ENCODE measurements at regions not wholly inside any gene's neighbourhood (a gene's known extent, or its start where the extent isn't known, plus 50 kb on each side); places are given as distances from the start of the nearest gene placed in this dataset.

- no peaks in the 10 kb centered on the region for H3K27me3 ChIP-seq (ENCODE audit: low read depth, low read length)
- H3K4me1 ChIP-seq (ENCODE audit: control insufficient read depth in 1 of 2, insufficient read depth in 2 of 2, low read length in 2 of 2), result no peaks in the 10 kb centered on the region
- no peak overlapping the region for H3K27ac ChIP-seq (ENCODE audit: low read length)
- no peak overlapping the region for H3K4me3 ChIP-seq (ENCODE audit: low read depth in 1 of 2, low read length in 2 of 2)
- H3K9me3 ChIP-seq (ENCODE audit: control insufficient read depth in 1 of 2, low read length in 2 of 2), result no peaks in the 10 kb centered on the region
- no peaks in the 10 kb centered on the region for H3K36me3 ChIP-seq (ENCODE audit: control insufficient read depth in 1 of 2, insufficient read depth in 2 of 2, low read length in 2 of 2)
Measured at GRCh38 chr5:51047369-51047768, 335.9 kb upstream of the ISL1 start.

- Histone ChIP-seq H3K4me3 (ENCODE audit: low read depth in 1 of 2, low read length in 2 of 2) (no peak overlapping the region), H3K27ac (ENCODE audit: low read length) (no peak overlapping the region), H3K27me3 (ENCODE audit: low read depth, low read length) (no peaks in the 10 kb centered on the region), H3K9me3 (ENCODE audit: control insufficient read depth in 1 of 2, low read length in 2 of 2) (no peaks in the 10 kb centered on the region), H3K36me3 (ENCODE audit: control insufficient read depth in 1 of 2, insufficient read depth in 2 of 2, low read length in 2 of 2) (no peaks in the 10 kb centered on the region), H3K4me1 (ENCODE audit: control insufficient read depth in 1 of 2, insufficient read depth in 2 of 2, low read length in 2 of 2) (no peaks in the 10 kb centered on the region)
Measured at GRCh38 chr5:51053361-51053760, 329.9 kb upstream of the ISL1 start.

GRCh38 chr5:51060953-51061352, 322.3 kb upstream of the ISL1 start:
- Histone ChIP-seq H3K27ac (ENCODE audit: low read length) (no peak overlapping the region), H3K4me1 (ENCODE audit: control insufficient read depth in 1 of 2, insufficient read depth in 2 of 2, low read length in 2 of 2) (no peaks in the 10 kb centered on the region), H3K36me3 (ENCODE audit: control insufficient read depth in 1 of 2, insufficient read depth in 2 of 2, low read length in 2 of 2) (no peaks in the 10 kb centered on the region), H3K27me3 (ENCODE audit: low read depth, low read length) (no peaks in the 10 kb centered on the region), H3K9me3 (ENCODE audit: control insufficient read depth in 1 of 2, low read length in 2 of 2) (peaks cover 0 to 4% of the 10 kb centered on the region in 2 donors), H3K4me3 (ENCODE audit: low read depth in 1 of 2, low read length in 2 of 2) (no peak overlapping the region)

- Histone ChIP-seq H3K4me1 (ENCODE audit: control insufficient read depth in 1 of 2, insufficient read depth in 2 of 2, low read length in 2 of 2) (no peaks in the 10 kb centered on the region), H3K27me3 (ENCODE audit: low read depth, low read length) (no peaks in the 10 kb centered on the region), H3K9me3 (ENCODE audit: control insufficient read depth in 1 of 2, low read length in 2 of 2) (no peaks in the 10 kb centered on the region), H3K36me3 (ENCODE audit: control insufficient read depth in 1 of 2, insufficient read depth in 2 of 2, low read length in 2 of 2) (no peaks in the 10 kb centered on the region), H3K27ac (ENCODE audit: low read length) (no peak overlapping the region), H3K4me3 (ENCODE audit: low read depth in 1 of 2, low read length in 2 of 2) (no peak overlapping the region)
Measured at GRCh38 chr5:51072937-51073336, 310.3 kb upstream of the ISL1 start.

GRCh38 chr5:51082741-51083140, 300.5 kb upstream of the ISL1 start:
- Histone ChIP-seq H3K4me3 (ENCODE audit: low read depth in 1 of 2, low read length in 2 of 2) (no peak overlapping the region), H3K9me3 (ENCODE audit: control insufficient read depth in 1 of 2, low read length in 2 of 2) (no peaks in the 10 kb centered on the region), H3K36me3 (ENCODE audit: control insufficient read depth in 1 of 2, insufficient read depth in 2 of 2, low read length in 2 of 2) (no peaks in the 10 kb centered on the region), H3K4me1 (ENCODE audit: control insufficient read depth in 1 of 2, insufficient read depth in 2 of 2, low read length in 2 of 2) (no peaks in the 10 kb centered on the region), H3K27me3 (ENCODE audit: low read depth, low read length) (no peaks in the 10 kb centered on the region), H3K27ac (ENCODE audit: low read length) (no peak overlapping the region)

GRCh38 chr5:51091816-51092215, 291.4 kb upstream of the ISL1 start:
- H3K4me3 ChIP-seq (ENCODE audit: low read depth in 1 of 2, low read length in 2 of 2), result no peak overlapping the region
- H3K27me3 ChIP-seq (ENCODE audit: low read depth, low read length), result no peaks in the 10 kb centered on the region
- no peaks in the 10 kb centered on the region for H3K36me3 ChIP-seq (ENCODE audit: control insufficient read depth in 1 of 2, insufficient read depth in 2 of 2, low read length in 2 of 2)
- H3K9me3 ChIP-seq (ENCODE audit: control insufficient read depth in 1 of 2, low read length in 2 of 2), result no peaks in the 10 kb centered on the region
- H3K4me1 ChIP-seq (ENCODE audit: control insufficient read depth in 1 of 2, insufficient read depth in 2 of 2, low read length in 2 of 2), result no peaks in the 10 kb centered on the region
- H3K27ac ChIP-seq (ENCODE audit: low read length), result no peak overlapping the region

GRCh38 chr5:51095486-51095885, 287.8 kb upstream of the ISL1 start:
- no peaks in the 10 kb centered on the region for H3K36me3 ChIP-seq (ENCODE audit: control insufficient read depth in 1 of 2, insufficient read depth in 2 of 2, low read length in 2 of 2)
- no peak overlapping the region for H3K27ac ChIP-seq (ENCODE audit: low read length)
- no peaks in the 10 kb centered on the region for H3K27me3 ChIP-seq (ENCODE audit: low read depth, low read length)
- no peak overlapping the region for H3K4me3 ChIP-seq (ENCODE audit: low read depth in 1 of 2, low read length in 2 of 2)
- H3K9me3 ChIP-seq (ENCODE audit: control insufficient read depth in 1 of 2, low read length in 2 of 2), result no peaks in the 10 kb centered on the region
- H3K4me1 ChIP-seq (ENCODE audit: control insufficient read depth in 1 of 2, insufficient read depth in 2 of 2, low read length in 2 of 2), result no peaks in the 10 kb centered on the region

GRCh38 chr5:51096859-51097258, 286.4 kb upstream of the ISL1 start:
- no peaks in the 10 kb centered on the region for H3K27me3 ChIP-seq (ENCODE audit: low read depth, low read length)
- no peaks in the 10 kb centered on the region for H3K9me3 ChIP-seq (ENCODE audit: control insufficient read depth in 1 of 2, low read length in 2 of 2)
- no peaks in the 10 kb centered on the region for H3K4me1 ChIP-seq (ENCODE audit: control insufficient read depth in 1 of 2, insufficient read depth in 2 of 2, low read length in 2 of 2)
- H3K36me3 ChIP-seq (ENCODE audit: control insufficient read depth in 1 of 2, insufficient read depth in 2 of 2, low read length in 2 of 2), result no peaks in the 10 kb centered on the region
- H3K27ac ChIP-seq (ENCODE audit: low read length), result no peak overlapping the region
- H3K4me3 ChIP-seq (ENCODE audit: low read depth in 1 of 2, low read length in 2 of 2), result no peak overlapping the region

GRCh38 chr5:51099173-51099853, 283.9 kb upstream of the ISL1 start:
- Histone ChIP-seq H3K27me3 (ENCODE audit: low read depth, low read length) (no peaks in the 10 kb centered on the region), H3K4me1 (ENCODE audit: control insufficient read depth in 1 of 2, insufficient read depth in 2 of 2, low read length in 2 of 2) (no peaks in the 10 kb centered on the region), H3K36me3 (ENCODE audit: control insufficient read depth in 1 of 2, insufficient read depth in 2 of 2, low read length in 2 of 2) (no peaks in the 10 kb centered on the region), H3K4me3 (ENCODE audit: low read depth in 1 of 2, low read length in 2 of 2) (no peak overlapping the region), H3K9me3 (ENCODE audit: control insufficient read depth in 1 of 2, low read length in 2 of 2) (no peaks in the 10 kb centered on the region), H3K27ac (ENCODE audit: low read length) (no peak overlapping the region)

GRCh38 chr5:51104556-51104955, 278.7 kb upstream of the ISL1 start:
- no peaks in the 10 kb centered on the region for H3K9me3 ChIP-seq (ENCODE audit: control insufficient read depth in 1 of 2, low read length in 2 of 2)
- no peaks in the 10 kb centered on the region for H3K36me3 ChIP-seq (ENCODE audit: control insufficient read depth in 1 of 2, insufficient read depth in 2 of 2, low read length in 2 of 2)
- no peak overlapping the region for H3K4me3 ChIP-seq (ENCODE audit: low read depth in 1 of 2, low read length in 2 of 2)
- H3K27me3 ChIP-seq (ENCODE audit: low read depth, low read length), result no peaks in the 10 kb centered on the region
- no peak overlapping the region for H3K27ac ChIP-seq (ENCODE audit: low read length)
- H3K4me1 ChIP-seq (ENCODE audit: control insufficient read depth in 1 of 2, insufficient read depth in 2 of 2, low read length in 2 of 2), result no peaks in the 10 kb centered on the region

GRCh38 chr5:51109786-51110410, 273.4 kb upstream of the ISL1 start:
- Histone ChIP-seq H3K4me3 (ENCODE audit: low read depth in 1 of 2, low read length in 2 of 2) (no peak overlapping the region), H3K27me3 (ENCODE audit: low read depth, low read length) (no peaks in the 10 kb centered on the region), H3K4me1 (ENCODE audit: control insufficient read depth in 1 of 2, insufficient read depth in 2 of 2, low read length in 2 of 2) (no peaks in the 10 kb centered on the region), H3K9me3 (ENCODE audit: control insufficient read depth in 1 of 2, low read length in 2 of 2) (no peaks in the 10 kb centered on the region), H3K27ac (ENCODE audit: low read length) (no peak overlapping the region), H3K36me3 (ENCODE audit: control insufficient read depth in 1 of 2, insufficient read depth in 2 of 2, low read length in 2 of 2) (no peaks in the 10 kb centered on the region)

GRCh38 chr5:51131266-51131665, 252.0 kb upstream of the ISL1 start:
- no peaks in the 10 kb centered on the region for H3K27me3 ChIP-seq (ENCODE audit: low read depth, low read length)
- H3K9me3 ChIP-seq (ENCODE audit: control insufficient read depth in 1 of 2, low read length in 2 of 2), result no peaks in the 10 kb centered on the region
- no peak overlapping the region for H3K27ac ChIP-seq (ENCODE audit: low read length)
- H3K4me1 ChIP-seq (ENCODE audit: control insufficient read depth in 1 of 2, insufficient read depth in 2 of 2, low read length in 2 of 2), result no peaks in the 10 kb centered on the region
- no peak overlapping the region for H3K4me3 ChIP-seq (ENCODE audit: low read depth in 1 of 2, low read length in 2 of 2)
- no peaks in the 10 kb centered on the region for H3K36me3 ChIP-seq (ENCODE audit: control insufficient read depth in 1 of 2, insufficient read depth in 2 of 2, low read length in 2 of 2)
